Activated B cell treated with CpG ODN at 0.5 μM for 24 hours (primary cell): ENCODE measurements at regions not wholly inside any gene's neighbourhood (a gene's known extent, or its start where the extent isn't known, plus 50 kb on each side); places are given as distances from the start of the nearest gene placed in this dataset.

Experiments
- ATAC-seq: fragments of 200-7000 bp; cut with Tn5 transposase; one replicate; pipeline ENCODE4 v1.10.0; 2021; ENCODE audit warnings: low read depth, mild to moderate bottlenecking, moderate library complexity
- CTCF ChIA-PET: fragments of 350-600 bp; sonication (Branson Sonifier 250); formaldehyde crosslinking; loops from one replicate; lab custom pipeline; 2021; ENCODE audit warnings: antibody characterized with exemption; lab: Charles Lee
- POLR2A ChIA-PET: fragments of 350-600 bp; sonication (Branson Sonifier 250); formaldehyde crosslinking; loops from one replicate; lab custom pipeline; 2021; ENCODE audit warnings: antibody characterized with exemption; lab: Charles Lee
- DNase-seq: peaks from one replicate; pipeline ENCODE4 v3.0.0; 2022
- H3K27ac Mint-ChIP-seq: one replicate; pipeline ENCODE4 v1.8.0; 2020; ENCODE audit warnings: mixed read lengths
- H3K27me3 Mint-ChIP-seq: one replicate; pipeline ENCODE4 v1.8.0; 2021; ENCODE audit warnings: mixed read lengths
- H3K36me3 Mint-ChIP-seq: one replicate; pipeline ENCODE4 v1.8.0; 2021; ENCODE audit warnings: low read depth, mixed read lengths
- H3K4me1 Mint-ChIP-seq: one replicate; pipeline ENCODE4 v1.8.0; 2021; ENCODE audit warnings: mixed read lengths
- H3K4me3 Mint-ChIP-seq: one replicate; pipeline ENCODE4 v1.8.0; 2020; ENCODE audit warnings: mild to moderate bottlenecking, mixed read lengths
- H3K9me3 Mint-ChIP-seq: one replicate; pipeline ENCODE4 v1.8.0; 2020; ENCODE audit warnings: mixed read lengths
- CTCF ChIP-seq: fragments of 200-600 bp; IDR thresholded peaks from one replicate; pipeline ENCODE4 v1.8.0; 2022; ENCODE audit warnings: antibody characterized with exemption, mild to moderate bottlenecking
- intact Hi-C: fragments of 100-400 bp; cut with micrococcal nuclease; formaldehyde crosslinking; loops from one replicate; pipeline ENCODE4 v1.15.1; 2024

- CTCF ChIA-PET, result no interaction called here
- Mint-ChIP-seq H3K4me1 (peaks cover 15% of the 10 kb centered on the region), H3K36me3 (no peaks in the 10 kb centered on the region), H3K27ac (no peak overlapping the region), H3K9me3 (no peaks in the 10 kb centered on the region), H3K27me3 (peaks cover 76% of the 10 kb centered on the region), H3K4me3 (no peak overlapping the region)
- DNase-seq (no peak), ATAC-seq (no peak)
- POLR2A ChIA-PET, result no interaction called here
- TF ChIP-seq CTCF, result no peak
- intact Hi-C loops, result no loop called here
Observed at GRCh38 chr5:176743136-176743861, 67.1 kb upstream of the UNC5A start.

GRCh38 chr5:176743868-176744583 is 66.3 kb upstream of the UNC5A start:
- ATAC-seq (no peak), DNase-seq (no peak)
- POLR2A ChIA-PET, result no interaction called here
- CTCF ChIA-PET, result interaction anchor here (1.5 kb wide), 1 partner anchor 83 kb away, joined by 7 read pairs; no protein-coding TSS in a partner anchor
- intact Hi-C loops, result loop anchor here (1.0 kb wide), 1 partner anchor 86 kb away; no protein-coding TSS in a partner anchor
- Mint-ChIP-seq H3K4me1 (peaks cover 15% of the 10 kb centered on the region), H3K27ac (no peak overlapping the region), H3K27me3 (peaks cover 71% of the 10 kb centered on the region), H3K36me3 (no peaks in the 10 kb centered on the region), H3K9me3 (no peaks in the 10 kb centered on the region), H3K4me3 (no peak overlapping the region)
- no peak for TF ChIP-seq CTCF

GRCh38 chr5:176744584-176744965 is 65.8 kb upstream of the UNC5A start:
- intact Hi-C loops, result loop anchor here (1.0 kb wide), 1 partner anchor 86 kb away; no protein-coding TSS in a partner anchor
- Mint-ChIP-seq H3K9me3 (no peaks in the 10 kb centered on the region), H3K36me3 (no peaks in the 10 kb centered on the region), H3K27ac (no peak overlapping the region), H3K4me3 (no peak overlapping the region), H3K27me3 (peaks cover 70% of the 10 kb centered on the region), H3K4me1 (peaks cover 15% of the 10 kb centered on the region)
- no peak for TF ChIP-seq CTCF
- ChIA-PET POLR2A (no interaction called here), CTCF (interaction anchor here (1.5 kb wide), 1 partner anchor 84 kb away, joined by 7 read pairs; no protein-coding TSS in a partner anchor)
- DNase-seq (no peak), ATAC-seq (no peak)

- Mint-ChIP-seq H3K27ac (no peak overlapping the region), H3K36me3 (no peaks in the 10 kb centered on the region), H3K27me3 (peaks cover 74% of the 10 kb centered on the region), H3K4me3 (no peak overlapping the region), H3K4me1 (peaks cover 15% of the 10 kb centered on the region), H3K9me3 (no peaks in the 10 kb centered on the region)
- intact Hi-C loops, result no loop called here
- ChIA-PET CTCF (no interaction called here), POLR2A (no interaction called here)
- TF ChIP-seq CTCF, result no peak
- ATAC-seq, result no peak
- DNase-seq, result no peak
Observed at GRCh38 chr5:176747670-176748072, 62.7 kb upstream of the UNC5A start.
